HuH-7.5 (cell line): ENCODE measurements at regions not wholly inside any gene's neighbourhood (a gene's known extent, or its start where the extent isn't known, plus 50 kb on each side); places are given as distances from the start of the nearest gene placed in this dataset.

Source experiments
- DNase-seq: peaks from one replicate; pipeline ENCODE4 v3.0.0; 2011; ENCODE audit warnings: low spot score

- no peak for DNase-seq
Measured at GRCh38 chr1:38287036-38287435, 240.4 kb upstream of the POU3F1 start.

- DNase-seq, result no peak
Measured at GRCh38 chr1:38285807-38286530, 239.4 kb upstream of the POU3F1 start.

- no peak for DNase-seq
Measured at GRCh38 chr1:38284953-38285352, 238.4 kb upstream of the POU3F1 start.

- no peak for DNase-seq
Measured at GRCh38 chr1:38283696-38284470, 237.3 kb upstream of the POU3F1 start.

- no peak for DNase-seq
Measured at GRCh38 chr1:38279148-38279547, 232.6 kb upstream of the POU3F1 start.

- DNase-seq, result no peak
Measured at GRCh38 chr1:38277646-38278045, 231.1 kb upstream of the POU3F1 start.

GRCh38 chr1:38275960-38276359 is 229.4 kb upstream of the POU3F1 start:
- no peak for DNase-seq

- no peak for DNase-seq
Measured at GRCh38 chr1:38274974-38275373, 228.4 kb upstream of the POU3F1 start.

- no peak for DNase-seq
Measured at GRCh38 chr1:38273196-38273804, 226.7 kb upstream of the POU3F1 start.

- no peak for DNase-seq
Measured at GRCh38 chr1:38272515-38272914, 225.9 kb upstream of the POU3F1 start.

GRCh38 chr1:38270849-38271633 is 224.4 kb upstream of the POU3F1 start:
- DNase-seq, result no peak

- DNase-seq, result no peak
Measured at GRCh38 chr1:38269923-38270848, 223.6 kb upstream of the POU3F1 start.

GRCh38 chr1:38268226-38268625 is 221.6 kb upstream of the POU3F1 start:
- DNase-seq, result no peak

GRCh38 chr1:38267037-38268036 is 220.7 kb upstream of the POU3F1 start:
- DNase-seq, result no peak

- DNase-seq, result peak; percentile 43
Measured at GRCh38 chr1:38266197-38266520, 219.6 kb upstream of the POU3F1 start.

GRCh38 chr1:38265293-38266196 is 219.0 kb upstream of the POU3F1 start:
- DNase-seq, result no peak

- no peak for DNase-seq
Measured at GRCh38 chr1:38263438-38263837, 216.8 kb upstream of the POU3F1 start.

- DNase-seq, result no peak
Measured at GRCh38 chr1:38261574-38261973, 215.0 kb upstream of the POU3F1 start.

GRCh38 chr1:38258085-38258627 is 211.6 kb upstream of the POU3F1 start:
- no peak for DNase-seq
